ENCODE measurements at regions not wholly inside any gene's neighbourhood (a gene's known extent, or its start where the extent isn't known, plus 50 kb on each side); places are given as distances from the start of the nearest gene placed in this dataset.

- Histone ChIP-seq H3K36me3 (replicated peaks in 1 of 2; ENCODE audit: control insufficient read depth in 1 of 2, insufficient read depth in 2 of 2, low read length in 2 of 2) (no peaks in the 10 kb centered on the region), H3K9me3 (replicated peaks in 1 of 2; ENCODE audit: control insufficient read depth in 1 of 2, insufficient read depth in 1 of 2, low read length in 2 of 2) (no peaks in the 10 kb centered on the region), H3K4me3 (replicated peaks in 1 of 3; ENCODE audit: low read depth in 2 of 3, low read length in 3 of 3) (no peak overlapping the region), H3K27me3 (ENCODE audit: control insufficient read depth in 2 of 2, insufficient read depth in 2 of 2, low read length in 2 of 2) (no peaks in the 10 kb centered on the region), H3K79me2 (ENCODE audit: insufficient read depth, low read length) (no peaks in the 10 kb centered on the region), H3K27ac (ENCODE audit: low read depth in 1 of 2, low read length in 2 of 2) (no peak overlapping the region), H4K20me1 (ENCODE audit: insufficient read depth, low read length) (no peaks in the 10 kb centered on the region), H2AFZ (ENCODE audit: insufficient read depth, low read depth, low read length, poor library complexity, severe bottlenecking) (no peak overlapping the region), H3K4me2 (replicated peaks; ENCODE audit: extremely low read depth, low read length, poor library complexity, severe bottlenecking) (no peak overlapping the region), H3K4me1 (ENCODE audit: control insufficient read depth in 1 of 2, insufficient read depth in 2 of 2, low read length in 2 of 2) (no peaks in the 10 kb centered on the region), H3K9ac (ENCODE audit: insufficient read depth, low read length, poor library complexity, severe bottlenecking) (no peak overlapping the region)
- Mint-ChIP-seq H3K36me3 (no peaks in the 10 kb centered on the region), H3K4me3 (no peak overlapping the region), H3K27me3 (ENCODE audit: low read depth in 3 of 3) (peaks cover 0 to 1% (median 0%) of the 10 kb centered on the region in 3 donors), H3K9me3 (no peaks in the 10 kb centered on the region), H3K4me1 (peaks cover 2% of the 10 kb centered on the region), H3K27ac (no peak overlapping the region)
- intact Hi-C loops (cut with micrococcal nuclease): no loop called here
- DNase-seq: peak in 1 of 3 donors; percentile 10
- peak; percentile 76 for TF ChIP-seq CTCF (IDR thresholded peaks at IDR 0.05)
- WGBS (ENCODE audit: insufficient coverage): no CpG with 5 or more reads among the region's 5 CpGs
Observed at GRCh38 chr4:35934320-35934981, 309.9 kb downstream of the ARAP2 start.

- Mint-ChIP-seq H3K36me3 (no peaks in the 10 kb centered on the region), H3K4me1 (peaks cover 14% of the 10 kb centered on the region), H3K27me3 (ENCODE audit: low read depth in 3 of 3) (no peaks in the 10 kb centered on the region), H3K27ac (no peak overlapping the region), H3K9me3 (no peaks in the 10 kb centered on the region), H3K4me3 (no peak overlapping the region)
- H3K4me2 ChIP-seq (replicated peaks; ENCODE audit: extremely low read depth, low read length, poor library complexity, severe bottlenecking): no peak overlapping the region
- no peak for DNase-seq
- no peak overlapping the region for H3K4me3 ChIP-seq (replicated peaks in 1 of 3; ENCODE audit: low read depth in 2 of 3, low read length in 3 of 3)
- no peaks in the 10 kb centered on the region for H4K20me1 ChIP-seq (ENCODE audit: insufficient read depth, low read length)
- H3K27ac ChIP-seq (ENCODE audit: low read depth in 1 of 2, low read length in 2 of 2): no peak overlapping the region
- no peaks in the 10 kb centered on the region for H3K79me2 ChIP-seq (ENCODE audit: insufficient read depth, low read length)
- H3K9ac ChIP-seq (ENCODE audit: insufficient read depth, low read length, poor library complexity, severe bottlenecking): no peak overlapping the region
- no peaks in the 10 kb centered on the region for H3K4me1 ChIP-seq (ENCODE audit: control insufficient read depth in 1 of 2, insufficient read depth in 2 of 2, low read length in 2 of 2)
- TF ChIP-seq CTCF (IDR thresholded peaks at IDR 0.05): no peak
- no CpG with 5 or more reads among the region's 3 CpGs for WGBS (ENCODE audit: insufficient coverage)
- H2AFZ ChIP-seq (ENCODE audit: insufficient read depth, low read depth, low read length, poor library complexity, severe bottlenecking): no peak overlapping the region
- H3K9me3 ChIP-seq (replicated peaks in 1 of 2; ENCODE audit: control insufficient read depth in 1 of 2, insufficient read depth in 1 of 2, low read length in 2 of 2): no peaks in the 10 kb centered on the region
- no peaks in the 10 kb centered on the region for H3K27me3 ChIP-seq (ENCODE audit: control insufficient read depth in 2 of 2, insufficient read depth in 2 of 2, low read length in 2 of 2)
- intact Hi-C loops (cut with micrococcal nuclease): no loop called here
- no peaks in the 10 kb centered on the region for H3K36me3 ChIP-seq (replicated peaks in 1 of 2; ENCODE audit: control insufficient read depth in 1 of 2, insufficient read depth in 2 of 2, low read length in 2 of 2)
Observed at GRCh38 chr4:35938936-35939335, 305.4 kb downstream of the ARAP2 start.
